ENCODE measurements at regions not wholly inside any gene's neighbourhood (a gene's known extent, or its start where the extent isn't known, plus 50 kb on each side); places are given as distances from the start of the nearest gene placed in this dataset.
"Not testable (repeated sequence)": the region's sequence is repeated elsewhere in the genome, so short reads cannot be mapped to it uniquely, and the experiment has no call there.

DNA sequence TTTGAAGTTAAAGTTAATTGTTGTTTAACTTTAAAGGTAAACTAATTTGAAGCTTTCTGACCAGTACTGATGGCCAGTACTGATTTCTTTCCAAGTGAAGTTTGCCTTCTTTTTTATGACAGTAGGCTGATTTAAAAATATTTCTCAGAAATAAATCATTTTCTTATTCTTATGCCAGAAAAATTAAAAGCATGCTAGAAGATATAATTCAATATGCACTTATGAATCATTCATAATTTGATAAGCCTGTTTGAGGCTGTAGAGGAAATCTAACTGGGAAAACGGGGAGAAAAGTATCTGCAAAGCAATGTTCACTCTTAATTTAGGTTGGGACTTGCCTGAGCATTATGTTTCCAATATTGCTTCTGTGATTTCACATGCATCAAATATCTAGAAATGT is 1112.0 kb upstream of the INTU start:
- CTCF ChIA-PET, result no interaction called here
- POLR2A ChIA-PET (ENCODE audit: low non-redundant PET), result no interaction called here
- TF ChIP-seq, protein P1, sequence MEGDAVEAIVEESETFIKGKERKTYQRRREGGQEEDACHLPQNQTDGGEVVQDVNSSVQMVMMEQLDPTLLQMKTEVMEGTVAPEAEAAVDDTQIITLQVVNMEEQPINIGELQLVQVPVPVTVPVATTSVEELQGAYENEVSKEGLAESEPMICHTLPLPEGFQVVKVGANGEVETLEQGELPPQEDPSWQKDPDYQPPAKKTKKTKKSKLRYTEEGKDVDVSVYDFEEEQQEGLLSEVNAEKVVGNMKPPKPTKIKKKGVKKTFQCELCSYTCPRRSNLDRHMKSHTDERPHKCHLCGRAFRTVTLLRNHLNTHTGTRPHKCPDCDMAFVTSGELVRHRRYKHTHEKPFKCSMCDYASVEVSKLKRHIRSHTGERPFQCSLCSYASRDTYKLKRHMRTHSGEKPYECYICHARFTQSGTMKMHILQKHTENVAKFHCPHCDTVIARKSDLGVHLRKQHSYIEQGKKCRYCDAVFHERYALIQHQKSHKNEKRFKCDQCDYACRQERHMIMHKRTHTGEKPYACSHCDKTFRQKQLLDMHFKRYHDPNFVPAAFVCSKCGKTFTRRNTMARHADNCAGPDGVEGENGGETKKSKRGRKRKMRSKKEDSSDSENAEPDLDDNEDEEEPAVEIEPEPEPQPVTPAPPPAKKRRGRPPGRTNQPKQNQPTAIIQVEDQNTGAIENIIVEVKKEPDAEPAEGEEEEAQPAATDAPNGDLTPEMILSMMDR (conservative IDR thresholded peaks at IDR 0.05; ENCODE audit: low read depth), result no peak
- no peak for DNase-seq (ENCODE audit: low spot score)
- no peak overlapping the region for H3K27ac ChIP-seq

DNA sequence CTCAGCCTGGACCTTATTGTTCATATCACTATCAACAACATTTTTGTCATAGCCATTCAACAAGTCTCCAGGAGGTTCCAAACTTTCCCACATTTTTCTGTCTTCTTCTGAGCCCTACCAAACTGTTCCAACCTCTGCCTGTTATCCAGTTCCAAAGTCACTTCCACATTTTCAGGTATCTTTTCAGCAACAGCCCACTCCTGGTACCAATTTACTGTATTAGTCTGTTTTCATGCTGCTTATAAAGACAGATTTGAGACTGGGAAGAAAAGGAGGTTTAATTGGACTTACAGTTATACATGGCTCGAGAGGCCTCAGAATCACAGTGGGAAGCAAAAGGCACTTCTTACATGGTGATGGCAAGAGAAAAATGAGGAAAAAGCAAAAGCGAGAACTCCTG is 1107.4 kb upstream of the INTU start:
- DNase-seq (ENCODE audit: low spot score); CTCF ChIA-PET; POLR2A ChIA-PET (ENCODE audit: low non-redundant PET); H3K27ac ChIP-seq: not testable (repeated sequence)

DNA sequence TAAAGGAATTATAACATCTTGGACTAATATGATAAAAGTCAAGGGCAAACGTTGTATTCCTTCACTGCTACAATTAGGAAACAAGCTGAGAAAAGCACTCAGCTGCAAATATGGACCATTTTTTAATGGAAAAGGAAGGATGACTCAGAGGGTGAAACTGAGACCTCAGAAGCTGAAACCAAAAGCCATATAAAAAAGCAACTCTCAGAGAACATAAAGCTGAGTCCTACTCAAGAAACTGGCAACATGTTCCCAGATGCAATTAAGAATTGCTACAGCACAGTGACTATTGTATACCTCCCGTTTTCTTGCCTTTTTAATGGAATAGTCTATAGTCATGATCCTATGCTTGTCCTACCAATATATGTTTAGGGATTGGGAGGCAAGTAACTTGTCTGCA is 1106.4 kb upstream of the INTU start:
- ChIA-PET CTCF (interaction anchor here (0.7 kb wide), 2 partner anchors 126 to 429 kb away, joined by 3 read pairs; no protein-coding TSS in a partner anchor), POLR2A (ENCODE audit: low non-redundant PET) (no interaction called here)
- TF ChIP-seq, protein P1 (conservative IDR thresholded peaks at IDR 0.05; ENCODE audit: low read depth), result no peak
- no peak overlapping the region for H3K27ac ChIP-seq
- no peak for DNase-seq (ENCODE audit: low spot score)

DNA sequence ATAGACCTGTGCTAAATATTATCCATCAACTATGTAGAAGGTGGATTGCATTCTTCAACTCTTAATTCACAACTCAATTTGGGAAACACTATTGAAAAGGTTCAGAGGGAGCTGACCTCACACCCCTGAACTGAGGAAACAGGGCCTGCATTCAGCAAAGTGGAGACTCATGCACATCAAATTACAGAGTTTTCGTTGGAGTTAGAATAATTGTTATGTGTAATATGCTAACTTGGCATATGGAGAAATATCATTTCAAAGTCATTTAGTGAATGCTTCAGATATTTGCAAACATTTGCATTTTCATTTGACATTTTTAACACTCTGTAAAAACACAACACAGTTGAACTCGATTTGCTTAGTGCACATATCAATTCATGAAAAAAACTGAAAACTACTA is 1102.8 kb upstream of the INTU start:
- TF ChIP-seq, protein P1 (conservative IDR thresholded peaks at IDR 0.05; ENCODE audit: low read depth), result no peak
- CTCF ChIA-PET, result no interaction called here
- no peak for DNase-seq (ENCODE audit: low spot score)
- H3K27ac ChIP-seq, result no peak overlapping the region
- POLR2A ChIA-PET (ENCODE audit: low non-redundant PET), result no interaction called here

DNA sequence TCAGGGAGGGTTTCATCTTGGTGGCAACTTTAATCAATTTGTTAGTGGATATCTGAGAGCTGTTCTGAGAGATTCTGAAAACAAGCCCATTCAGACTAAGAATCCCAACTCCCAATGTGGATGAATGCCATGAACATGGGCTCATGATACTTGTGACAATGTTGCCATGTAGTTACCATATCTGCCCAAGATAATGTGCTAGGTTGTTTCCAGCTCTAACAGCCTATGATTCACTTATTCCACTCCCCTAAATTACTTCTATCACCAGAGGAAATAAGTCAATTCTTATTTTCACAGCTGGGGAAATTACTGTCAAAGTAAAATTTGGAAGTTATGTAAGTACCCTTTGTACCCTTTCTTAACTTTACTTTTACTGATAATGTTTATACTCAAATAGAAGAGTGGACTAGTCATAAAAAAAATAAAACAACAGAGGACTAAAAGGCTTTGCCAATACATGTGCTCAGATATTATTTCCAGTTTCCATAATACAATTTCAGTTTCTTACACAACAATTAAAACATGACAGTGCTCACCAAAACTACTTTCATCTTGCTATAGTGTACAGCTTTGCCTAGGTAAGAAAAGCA is 1101.7 kb upstream of the INTU start:
- ChIA-PET POLR2A (ENCODE audit: low non-redundant PET) (no interaction called here), CTCF (no interaction called here)
- no peak for DNase-seq (ENCODE audit: low spot score)
- H3K27ac ChIP-seq, result no peak overlapping the region
- TF ChIP-seq, protein P1 (conservative IDR thresholded peaks at IDR 0.05; ENCODE audit: low read depth), result no peak

DNA sequence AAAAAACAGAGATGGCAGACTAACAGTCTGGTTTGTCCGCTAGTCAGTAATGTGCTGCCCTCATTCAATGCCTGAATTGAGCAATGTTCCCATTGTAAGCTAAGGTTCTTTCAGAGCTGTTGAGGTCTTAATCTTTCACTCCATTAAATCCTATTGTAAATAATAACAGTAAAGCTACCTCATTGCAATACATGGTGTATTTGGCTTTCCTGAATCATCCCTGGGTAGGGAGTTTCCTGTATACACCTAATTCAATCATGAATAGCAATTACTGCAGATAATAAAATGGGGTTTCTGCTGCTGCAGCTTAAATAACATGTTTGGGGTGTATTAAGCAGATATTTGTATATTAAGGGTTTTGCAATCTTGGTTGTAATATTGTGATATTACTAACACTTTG is 1100.2 kb upstream of the INTU start:
- H3K27ac ChIP-seq, result no peak overlapping the region
- POLR2A ChIA-PET (ENCODE audit: low non-redundant PET), result no interaction called here
- CTCF ChIA-PET, result interaction anchor here (0.6 kb wide), 1 partner anchor 806 kb away, joined by 3 read pairs; no protein-coding TSS in a partner anchor
- DNase-seq (ENCODE audit: low spot score), result no peak
- TF ChIP-seq, protein P1 (conservative IDR thresholded peaks at IDR 0.05; ENCODE audit: low read depth), result no peak

DNA sequence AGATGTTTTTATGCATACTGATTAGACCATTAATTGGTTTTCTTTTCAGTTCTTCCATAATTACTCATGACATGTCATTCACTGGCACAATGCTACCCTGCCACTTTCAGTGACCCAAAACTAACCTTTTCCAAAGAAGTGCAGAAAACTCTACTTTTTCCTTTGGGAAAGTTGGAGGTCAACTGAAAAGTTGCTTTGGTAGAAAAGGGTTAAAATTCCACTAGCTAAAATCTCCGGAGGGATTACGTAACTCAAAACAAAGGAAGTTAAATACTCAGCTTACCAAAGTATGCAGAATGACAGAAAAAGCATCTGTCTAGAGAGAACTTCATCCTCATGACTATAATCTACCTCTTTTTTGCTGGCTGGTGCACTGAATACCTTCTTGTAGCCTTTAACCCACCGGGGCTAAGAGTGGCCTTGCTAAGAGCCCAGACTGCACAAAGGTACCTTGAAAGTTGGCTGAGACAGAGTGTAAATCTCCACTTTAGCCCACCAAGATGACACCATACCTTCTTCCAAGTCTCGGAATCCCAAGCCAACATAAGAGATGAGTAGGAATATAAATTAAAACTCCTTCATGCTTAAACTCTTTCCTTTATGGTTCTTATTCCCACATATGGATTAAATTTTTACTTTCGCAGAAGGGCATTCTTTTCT is 1099.5 kb upstream of the INTU start:
- POLR2A ChIA-PET (ENCODE audit: low non-redundant PET), result no interaction called here
- H3K27ac ChIP-seq, result no peak overlapping the region
- TF ChIP-seq, protein P1 (conservative IDR thresholded peaks at IDR 0.05; ENCODE audit: low read depth), result no peak
- CTCF ChIA-PET, result interaction anchor here (0.6 to 0.7 kb wide), 2 partner anchors 235 to 807 kb away, joined by 3 to 4 read pairs; no protein-coding TSS in a partner anchor
- DNase-seq (ENCODE audit: low spot score), result no peak

All from RWPE1 (cell line).